Endothelial cell of umbilical vein (primary cell): ENCODE measurements at regions not wholly inside any gene's neighbourhood (a gene's known extent, or its start where the extent isn't known, plus 50 kb on each side); places are given as distances from the start of the nearest gene placed in this dataset.

Experiments
- BruUV-seq: library from RNA; stranded (reverse); fragments of 400-500 nt; replicated peaks from 2 replicates; lab custom pipeline; 2021; lab: Mats Ljungman, UMichigan
- CTCF ChIA-PET: fragments of 300-600, 350-600 bp; sonication (Branson Sonifier 250); formaldehyde crosslinking; loops from one replicate; lab custom pipeline; 2021; ENCODE audit warnings: antibody characterized with exemption, inconsistent platforms; lab: Charles Lee
- POLR2A ChIA-PET: fragments of 300-600, 350-600 bp; sonication (Branson Sonifier 250); formaldehyde crosslinking; loops from one replicate; lab custom pipeline; 2021; ENCODE audit warnings: antibody characterized with exemption, inconsistent platforms; lab: Charles Lee
- DNase-seq: peaks from one replicate; pipeline ENCODE4 v3.0.0-alpha.2; 2011; ENCODE audit warnings: low read depth, low spot score
- FAIRE-seq: peaks from 2 replicates; lab custom pipeline; 2011; peaks lifted over from hg19 to GRCh38; lab: Jason Lieb, UNC
- H2AFZ ChIP-seq: 2 replicates; pipeline ENCODE4 v1.6.0; 2012; ENCODE audit warnings: low read depth, low read length, control low read depth, inconsistent platforms
- H3K27ac ChIP-seq: 2 replicates; pipeline ENCODE4 v1.5.1; 2011; ENCODE audit warnings: low read depth, mild to moderate bottlenecking, control low read depth, low read length, moderate library complexity; ENCODE audit not compliant: insufficient read depth
- H3K27me3 ChIP-seq, 2 experiments: 2 replicates each; pipeline versions ENCODE4 v1.6.0 to v1.6.1; 2011; ENCODE audit warnings: low read length in 2 of 2, mixed read lengths in 1 of 2; ENCODE audit not compliant: control insufficient read depth in 2 of 2, insufficient read depth in 2 of 2
- H3K36me3 ChIP-seq, 2 experiments: 2 replicates in 1 of 2; 3 replicates in 1 of 2; pipeline ENCODE4 v1.5.1; 2011; ENCODE audit warnings: low read length in 2 of 2, mild to moderate bottlenecking in 1 of 2, moderate library complexity in 1 of 2; ENCODE audit not compliant: control insufficient read depth in 2 of 2, insufficient read depth in 2 of 2; ENCODE audit errors: extremely low read depth in 1 of 2
- H3K4me1 ChIP-seq: 3 replicates; pipeline ENCODE4 v1.5.1; 2011; ENCODE audit warnings: mild to moderate bottlenecking, low read length; ENCODE audit not compliant: control insufficient read depth, insufficient read depth; ENCODE audit errors: extremely low read depth
- H3K4me2 ChIP-seq: 2 replicates; pipeline ENCODE4 v1.6.1; 2011; ENCODE audit warnings: low read length, control low read depth, mixed read lengths; ENCODE audit not compliant: insufficient read depth
- H3K4me3 ChIP-seq, 3 experiments: fragments of 200-600 bp in 1 of 3; sonication (generic), shearing (Covaris generic) in 1 of 3; replicated peaks in 1 of 3; 2 replicates each; pipeline ENCODE4 v1.5.1; 2011 to 2016; ENCODE audit warnings: control low read depth in 3 of 3, low read length in 3 of 3, mild to moderate bottlenecking in 2 of 3, inconsistent platforms in 1 of 3, low read depth in 1 of 3, moderate library complexity in 1 of 3; ENCODE audit not compliant: insufficient read depth in 1 of 3
- H3K79me2 ChIP-seq: 2 replicates; pipeline ENCODE4 v1.6.0; 2012; ENCODE audit warnings: low read length, inconsistent platforms; ENCODE audit not compliant: control insufficient read depth, insufficient read depth
- H3K9ac ChIP-seq: replicated peaks from 2 replicates; pipeline ENCODE3; 2011; ENCODE audit warnings: low read length, control low read depth; ENCODE audit not compliant: insufficient read depth; ENCODE audit errors: extremely low read depth
- H3K9me1 ChIP-seq: replicated peaks from 3 replicates; pipeline ENCODE4 v1.6.0; 2011; ENCODE audit warnings: mild to moderate bottlenecking, low read length; ENCODE audit not compliant: control insufficient read depth, insufficient read depth; ENCODE audit errors: extremely low read depth
- H3K9me3 ChIP-seq: replicated peaks from 2 replicates; pipeline ENCODE4 v1.5.1; 2012; ENCODE audit warnings: low read length, inconsistent platforms; ENCODE audit not compliant: control insufficient read depth, insufficient read depth
- H4K20me1 ChIP-seq: replicated peaks from 2 replicates; pipeline ENCODE3; 2011; ENCODE audit warnings: mild to moderate bottlenecking, low read length; ENCODE audit not compliant: control insufficient read depth, insufficient read depth; ENCODE audit errors: extremely low read depth
- EZH2 ChIP-seq: IDR thresholded peaks from 2 replicates; pipeline ENCODE4 v1.6.1; 2012; ENCODE audit warnings: borderline replicate concordance, low read depth, mild to moderate bottlenecking, moderate library complexity, low read length, inconsistent platforms; ENCODE audit not compliant: severe bottlenecking
- FOS ChIP-seq: IDR thresholded peaks from 2 replicates; pipeline ENCODE4 v1.6.1; 2011; ENCODE audit warnings: mild to moderate bottlenecking, low read length, moderate library complexity, borderline replicate concordance; ENCODE audit not compliant: insufficient read depth
- GATA2 ChIP-seq: IDR thresholded peaks from 2 replicates; pipeline ENCODE4 v1.7.0; 2011; ENCODE audit warnings: low read depth, mild to moderate bottlenecking, moderate library complexity, mixed read lengths, low read length; ENCODE audit not compliant: insufficient read length, insufficient read depth
- JUN ChIP-seq: IDR thresholded peaks from 2 replicates; pipeline ENCODE4 v1.6.1; 2011; ENCODE audit warnings: borderline replicate concordance, low read depth; ENCODE audit not compliant: insufficient read length, insufficient read depth
- MYC ChIP-seq: IDR thresholded peaks from one replicate; pipeline ENCODE4 v1.6.1; 2011; ENCODE audit warnings: mild to moderate bottlenecking, low read depth, low read length
- POLR2A ChIP-seq: IDR thresholded peaks from 2 replicates; pipeline ENCODE4 v1.6.1; 2012; ENCODE audit warnings: low read depth, mild to moderate bottlenecking, control low read depth, low read length
- POLR2AphosphoS5 ChIP-seq: IDR thresholded peaks from 2 replicates; pipeline ENCODE4 v1.6.1; 2012; ENCODE audit warnings: low read depth, mild to moderate bottlenecking, control low read depth, low read length, moderate library complexity; ENCODE audit not compliant: insufficient read depth
- dilution Hi-C: fragments of 300-500 bp; cut with MboI; formaldehyde crosslinking; loops from one replicate; pipeline ENCODE4 v1.15.0; 2019; ENCODE audit warnings: low sequenced_read_pairs; ENCODE audit not compliant: extremely low pct_ligation_motif_present
- intact Hi-C: fragments of 100-400 bp; cut with micrococcal nuclease; formaldehyde crosslinking; loops from one replicate; pipeline ENCODE4 v1.10.0; 2022
- TF ChIP-seq, protein P1 (sequence below): IDR thresholded peaks from 2 replicates; pipeline ENCODE4 v1.6.1; 2011; ENCODE audit not compliant: insufficient read depth, insufficient read length
- TF ChIP-seq, protein P2 (sequence below), 2 donors: IDR thresholded peaks; 1 replicate in 1 of 2; 2 replicates in 1 of 2; pipeline ENCODE4 v1.5.1; 2011; ENCODE audit warnings: low read length in 2 of 2, mild to moderate bottlenecking in 2 of 2, moderate library complexity in 2 of 2, control low read depth in 1 of 2, inconsistent platforms in 1 of 2, low read depth in 1 of 2; ENCODE audit not compliant: insufficient read depth in 1 of 2; ENCODE audit errors: extremely low read depth in 1 of 2

DNA sequence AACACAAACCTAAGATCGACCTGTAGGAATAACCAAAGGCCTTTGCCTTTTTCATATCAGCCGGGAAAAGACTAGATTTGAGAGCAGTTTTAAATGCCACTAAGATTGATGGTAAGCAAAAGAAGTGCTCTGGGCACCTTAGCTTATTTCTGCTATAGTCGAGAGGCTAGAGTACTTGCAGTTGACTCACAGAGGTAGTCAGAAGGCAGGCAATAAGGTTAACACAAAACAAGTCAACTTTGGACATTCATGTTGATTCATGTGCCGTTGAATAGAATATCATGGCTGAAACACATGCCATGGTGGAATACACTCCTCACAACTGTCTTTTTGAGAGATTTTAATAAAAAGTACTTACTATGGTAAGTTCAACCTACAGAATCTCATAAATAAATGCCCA is 507.6 kb downstream of the ZEB2 start:
- POLR2A ChIA-PET, result no interaction called here
- FAIRE-seq, result no peak

More for the DNA sequence above, 507.6 kb downstream of the ZEB2 start:
- Histone ChIP-seq H4K20me1 (no peaks in the 10 kb centered on the region), H3K36me3 (no peaks in the 10 kb centered on the region), H3K4me2 (no peak overlapping the region), H3K4me1 (no peaks in the 10 kb centered on the region), H3K9me3 (no peaks in the 10 kb centered on the region), H3K9ac (no peak overlapping the region), H3K9me1 (no peaks in the 10 kb centered on the region), H3K27ac (no peak overlapping the region), H3K4me3 (no peak overlapping the region), H3K27me3 (no peaks in the 10 kb centered on the region), H3K79me2 (no peaks in the 10 kb centered on the region), H2AFZ (no peak overlapping the region)
- no peak for DNase-seq
- dilution Hi-C loops (no loop called here), intact Hi-C loops (no loop called here)
- CTCF ChIA-PET, result no interaction called here
- TF ChIP-seq, protein P1, sequence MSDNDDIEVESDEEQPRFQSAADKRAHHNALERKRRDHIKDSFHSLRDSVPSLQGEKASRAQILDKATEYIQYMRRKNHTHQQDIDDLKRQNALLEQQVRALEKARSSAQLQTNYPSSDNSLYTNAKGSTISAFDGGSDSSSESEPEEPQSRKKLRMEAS, result no peak
- TF ChIP-seq, protein P2, sequence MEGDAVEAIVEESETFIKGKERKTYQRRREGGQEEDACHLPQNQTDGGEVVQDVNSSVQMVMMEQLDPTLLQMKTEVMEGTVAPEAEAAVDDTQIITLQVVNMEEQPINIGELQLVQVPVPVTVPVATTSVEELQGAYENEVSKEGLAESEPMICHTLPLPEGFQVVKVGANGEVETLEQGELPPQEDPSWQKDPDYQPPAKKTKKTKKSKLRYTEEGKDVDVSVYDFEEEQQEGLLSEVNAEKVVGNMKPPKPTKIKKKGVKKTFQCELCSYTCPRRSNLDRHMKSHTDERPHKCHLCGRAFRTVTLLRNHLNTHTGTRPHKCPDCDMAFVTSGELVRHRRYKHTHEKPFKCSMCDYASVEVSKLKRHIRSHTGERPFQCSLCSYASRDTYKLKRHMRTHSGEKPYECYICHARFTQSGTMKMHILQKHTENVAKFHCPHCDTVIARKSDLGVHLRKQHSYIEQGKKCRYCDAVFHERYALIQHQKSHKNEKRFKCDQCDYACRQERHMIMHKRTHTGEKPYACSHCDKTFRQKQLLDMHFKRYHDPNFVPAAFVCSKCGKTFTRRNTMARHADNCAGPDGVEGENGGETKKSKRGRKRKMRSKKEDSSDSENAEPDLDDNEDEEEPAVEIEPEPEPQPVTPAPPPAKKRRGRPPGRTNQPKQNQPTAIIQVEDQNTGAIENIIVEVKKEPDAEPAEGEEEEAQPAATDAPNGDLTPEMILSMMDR (IDR thresholded peaks at IDR 0.05; ENCODE audit: extremely low read depth in 1 of 2, insufficient read depth in 1 of 2, low read depth in 1 of 2, low read length in 2 of 2), result no peak
- TF ChIP-seq MYC (no peak), POLR2A (no peak), EZH2 (no peak), JUN (no peak), POLR2AphosphoS5 (no peak), GATA2 (no peak), FOS (no peak)
- BruUV-seq, result no TSS peak
